ENCODE measurements at regions not wholly inside any gene's neighbourhood (a gene's known extent, or its start where the extent isn't known, plus 50 kb on each side); places are given as distances from the start of the nearest gene placed in this dataset.

GRCh38 chr2:67050622-67051021, 346.5 kb upstream of the ETAA1 start:
- no peaks in the 10 kb centered on the region for H3K4me1 ChIP-seq (ENCODE audit: control insufficient read depth, insufficient read depth, low read length, unreplicated experiment)
- no peak overlapping the region for H2AFZ ChIP-seq (ENCODE audit: low read length, unreplicated experiment)
- H3K36me3 ChIP-seq (ENCODE audit: insufficient read depth, low read length), result no peaks in the 10 kb centered on the region
- no peaks in the 10 kb centered on the region for H3K27me3 ChIP-seq (ENCODE audit: insufficient read depth, low read length)
- no peak overlapping the region for H3K4me3 ChIP-seq (ENCODE audit: low read depth, low read length)
- H3K79me2 ChIP-seq (ENCODE audit: control insufficient read depth, insufficient read depth, low read length, unreplicated experiment), result no peaks in the 10 kb centered on the region
- H3K27ac ChIP-seq (ENCODE audit: low read depth, low read length), result no peak overlapping the region

GRCh38 chr2:67054728-67055127, 342.4 kb upstream of the ETAA1 start:
- no peaks in the 10 kb centered on the region for H3K4me1 ChIP-seq (ENCODE audit: control insufficient read depth, insufficient read depth, low read length, unreplicated experiment)
- H2AFZ ChIP-seq (ENCODE audit: low read length, unreplicated experiment), result no peak overlapping the region
- H3K79me2 ChIP-seq (ENCODE audit: control insufficient read depth, insufficient read depth, low read length, unreplicated experiment), result no peaks in the 10 kb centered on the region
- no peak overlapping the region for H3K27ac ChIP-seq (ENCODE audit: low read depth, low read length)
- no peaks in the 10 kb centered on the region for H3K27me3 ChIP-seq (ENCODE audit: insufficient read depth, low read length)
- no peaks in the 10 kb centered on the region for H3K36me3 ChIP-seq (ENCODE audit: insufficient read depth, low read length)
- no peak overlapping the region for H3K4me3 ChIP-seq (ENCODE audit: low read depth, low read length)

GRCh38 chr2:67055387-67056304, 341.5 kb upstream of the ETAA1 start:
- Histone ChIP-seq H3K4me1 (ENCODE audit: control insufficient read depth, insufficient read depth, low read length, unreplicated experiment) (no peaks in the 10 kb centered on the region), H3K36me3 (ENCODE audit: insufficient read depth, low read length) (no peaks in the 10 kb centered on the region), H3K79me2 (ENCODE audit: control insufficient read depth, insufficient read depth, low read length, unreplicated experiment) (no peaks in the 10 kb centered on the region), H3K4me3 (ENCODE audit: low read depth, low read length) (no peak overlapping the region), H3K27ac (ENCODE audit: low read depth, low read length) (no peak overlapping the region), H3K27me3 (ENCODE audit: insufficient read depth, low read length) (no peaks in the 10 kb centered on the region), H2AFZ (ENCODE audit: low read length, unreplicated experiment) (no peak overlapping the region)

GRCh38 chr2:67057123-67057522, 340.0 kb upstream of the ETAA1 start:
- Histone ChIP-seq H3K36me3 (ENCODE audit: insufficient read depth, low read length) (no peaks in the 10 kb centered on the region), H3K4me3 (ENCODE audit: low read depth, low read length) (no peak overlapping the region), H3K79me2 (ENCODE audit: control insufficient read depth, insufficient read depth, low read length, unreplicated experiment) (no peaks in the 10 kb centered on the region), H3K27ac (ENCODE audit: low read depth, low read length) (no peak overlapping the region), H3K4me1 (ENCODE audit: control insufficient read depth, insufficient read depth, low read length, unreplicated experiment) (no peaks in the 10 kb centered on the region), H3K27me3 (ENCODE audit: insufficient read depth, low read length) (no peaks in the 10 kb centered on the region), H2AFZ (ENCODE audit: low read length, unreplicated experiment) (no peak overlapping the region)

- Histone ChIP-seq H3K27me3 (ENCODE audit: insufficient read depth, low read length) (no peaks in the 10 kb centered on the region), H2AFZ (ENCODE audit: low read length, unreplicated experiment) (no peak overlapping the region)
Measured at GRCh38 chr2:67057901-67058703, 339.0 kb upstream of the ETAA1 start.

GRCh38 chr2:67065046-67065445, 332.1 kb upstream of the ETAA1 start:
- Histone ChIP-seq H3K27me3 (ENCODE audit: insufficient read depth, low read length) (peaks cover 33% of the 10 kb centered on the region; the same call in 1 of the 2 replicates), H3K36me3 (ENCODE audit: insufficient read depth, low read length) (no peaks in the 10 kb centered on the region)

More at GRCh38 chr2:67057901-67058703, 339.0 kb upstream of the ETAA1 start:
- Histone ChIP-seq H3K4me3 (ENCODE audit: low read depth, low read length) (no peak overlapping the region), H3K36me3 (ENCODE audit: insufficient read depth, low read length) (no peaks in the 10 kb centered on the region), H3K79me2 (ENCODE audit: control insufficient read depth, insufficient read depth, low read length, unreplicated experiment) (no peaks in the 10 kb centered on the region), H3K27ac (ENCODE audit: low read depth, low read length) (no peak overlapping the region), H3K4me1 (ENCODE audit: control insufficient read depth, insufficient read depth, low read length, unreplicated experiment) (no peaks in the 10 kb centered on the region)

GRCh38 chr2:67066782-67067181, 330.4 kb upstream of the ETAA1 start:
- H3K27ac ChIP-seq (ENCODE audit: low read depth, low read length), result no peak overlapping the region
- no peak overlapping the region for H2AFZ ChIP-seq (ENCODE audit: low read length, unreplicated experiment)
- H3K36me3 ChIP-seq (ENCODE audit: insufficient read depth, low read length), result no peaks in the 10 kb centered on the region
- no peaks in the 10 kb centered on the region for H3K4me1 ChIP-seq (ENCODE audit: control insufficient read depth, insufficient read depth, low read length, unreplicated experiment)
- no peaks in the 10 kb centered on the region for H3K79me2 ChIP-seq (ENCODE audit: control insufficient read depth, insufficient read depth, low read length, unreplicated experiment)
- H3K27me3 ChIP-seq (ENCODE audit: insufficient read depth, low read length), result peaks cover 34% of the 10 kb centered on the region; the same call in 1 of the 2 replicates
- no peak overlapping the region for H3K4me3 ChIP-seq (ENCODE audit: low read depth, low read length)

More at GRCh38 chr2:67065046-67065445, 332.1 kb upstream of the ETAA1 start:
- Histone ChIP-seq H2AFZ (ENCODE audit: low read length, unreplicated experiment) (no peak overlapping the region), H3K79me2 (ENCODE audit: control insufficient read depth, insufficient read depth, low read length, unreplicated experiment) (no peaks in the 10 kb centered on the region), H3K4me3 (ENCODE audit: low read depth, low read length) (no peak overlapping the region), H3K4me1 (ENCODE audit: control insufficient read depth, insufficient read depth, low read length, unreplicated experiment) (no peaks in the 10 kb centered on the region), H3K27ac (ENCODE audit: low read depth, low read length) (no peak overlapping the region)

GRCh38 chr2:67067656-67068055, 329.5 kb upstream of the ETAA1 start:
- Histone ChIP-seq H3K36me3 (ENCODE audit: insufficient read depth, low read length) (no peaks in the 10 kb centered on the region), H3K27me3 (ENCODE audit: insufficient read depth, low read length) (peaks cover 38% of the 10 kb centered on the region; the same call in 1 of the 2 replicates), H3K4me3 (ENCODE audit: low read depth, low read length) (no peak overlapping the region), H3K27ac (ENCODE audit: low read depth, low read length) (no peak overlapping the region), H3K4me1 (ENCODE audit: control insufficient read depth, insufficient read depth, low read length, unreplicated experiment) (no peaks in the 10 kb centered on the region), H3K79me2 (ENCODE audit: control insufficient read depth, insufficient read depth, low read length, unreplicated experiment) (no peaks in the 10 kb centered on the region), H2AFZ (ENCODE audit: low read length, unreplicated experiment) (no peak overlapping the region)

GRCh38 chr2:67070826-67071225, 326.3 kb upstream of the ETAA1 start:
- H3K79me2 ChIP-seq (ENCODE audit: control insufficient read depth, insufficient read depth, low read length, unreplicated experiment), result no peaks in the 10 kb centered on the region
- peaks cover 32% of the 10 kb centered on the region; the same call in 1 of the 2 replicates for H3K27me3 ChIP-seq (ENCODE audit: insufficient read depth, low read length)
- H3K36me3 ChIP-seq (ENCODE audit: insufficient read depth, low read length), result no peaks in the 10 kb centered on the region
- H3K4me3 ChIP-seq (ENCODE audit: low read depth, low read length), result no peak overlapping the region
- no peak overlapping the region for H3K27ac ChIP-seq (ENCODE audit: low read depth, low read length)
- no peak overlapping the region for H2AFZ ChIP-seq (ENCODE audit: low read length, unreplicated experiment)
- H3K4me1 ChIP-seq (ENCODE audit: control insufficient read depth, insufficient read depth, low read length, unreplicated experiment), result no peaks in the 10 kb centered on the region

GRCh38 chr2:67075056-67075455, 322.1 kb upstream of the ETAA1 start:
- no peak overlapping the region for H3K4me3 ChIP-seq (ENCODE audit: low read depth, low read length)
- H3K79me2 ChIP-seq (ENCODE audit: control insufficient read depth, insufficient read depth, low read length, unreplicated experiment), result no peaks in the 10 kb centered on the region
- no peaks in the 10 kb centered on the region for H3K36me3 ChIP-seq (ENCODE audit: insufficient read depth, low read length)
- H2AFZ ChIP-seq (ENCODE audit: low read length, unreplicated experiment), result no peak overlapping the region
- no peaks in the 10 kb centered on the region for H3K4me1 ChIP-seq (ENCODE audit: control insufficient read depth, insufficient read depth, low read length, unreplicated experiment)
- no peak overlapping the region for H3K27ac ChIP-seq (ENCODE audit: low read depth, low read length)
- H3K27me3 ChIP-seq (ENCODE audit: insufficient read depth, low read length), result peaks cover 21% of the 10 kb centered on the region; the same call in 1 of the 2 replicates

Data from ACC112 (cell line).